Gastroesophageal sphincter (tissue), 3 donors: ENCODE measurements at regions not wholly inside any gene's neighbourhood (a gene's known extent, or its start where the extent isn't known, plus 50 kb on each side); places are given as distances from the start of the nearest gene placed in this dataset.

Experiments used
- CTCF ChIP-seq, 4 experiments: fragments of 200-600 bp in 2 of 4; fragments of 450-650 bp in 2 of 4; sonication (generic) in 1 of 4; IDR thresholded peaks; one replicate each; pipeline ENCODE4 v1.5.1; 2017 to 2019; ENCODE audit warnings: antibody characterized with exemption in 4 of 4, mild to moderate bottlenecking in 2 of 4, moderate library complexity in 2 of 4
- EP300 ChIP-seq: sonication (generic); formaldehyde crosslinking; IDR thresholded peaks from one replicate; pipeline ENCODE4 v1.6.1; 2017; ENCODE audit warnings: antibody characterized with exemption, mild to moderate bottlenecking

- TF ChIP-seq CTCF (IDR thresholded peaks at IDR 0.05) (no peak), EP300 (no peak)
These were observed 65.7 kb downstream of the SOX1 start for GRCh38 chr13:112132619-112133018.
